Activated CD8-positive, alpha-beta memory T cell treated with anti-CD3 and anti-CD28 coated beads for 4 hours (primary cell): ENCODE measurements at regions not wholly inside any gene's neighbourhood (a gene's known extent, or its start where the extent isn't known, plus 50 kb on each side); places are given as distances from the start of the nearest gene placed in this dataset.

Source experiments
- DNase-seq, 2 donors: peaks; one replicate each; pipeline ENCODE4 v3.0.0-alpha.2; 2020; ENCODE audit warnings: low read depth in 2 of 2

- DNase-seq: no peak
These were observed 224.2 kb downstream of the CLIC5 start for GRCh38 chr6:45791211-45792168.

- DNase-seq: no peak
These were observed 226.4 kb downstream of the CLIC5 start for GRCh38 chr6:45789238-45789637.

- no peak for DNase-seq
These were observed 228.3 kb downstream of the CLIC5 start for GRCh38 chr6:45787384-45787783.

- no peak for DNase-seq
These were observed 229.3 kb downstream of the CLIC5 start for GRCh38 chr6:45786355-45786781.

GRCh38 chr6:45784250-45784649, 231.4 kb downstream of the CLIC5 start:
- DNase-seq: no peak

GRCh38 chr6:45783716-45784115, 231.9 kb downstream of the CLIC5 start:
- no peak for DNase-seq

GRCh38 chr6:45781890-45782289, 233.8 kb downstream of the CLIC5 start:
- no peak for DNase-seq

- DNase-seq: no peak
These were observed 235.1 kb downstream of the CLIC5 start for GRCh38 chr6:45780523-45780922.

GRCh38 chr6:45775026-45775697, 240.5 kb downstream of the CLIC5 start:
- DNase-seq: no peak

- no peak for DNase-seq
These were observed 241.8 kb downstream of the CLIC5 start for GRCh38 chr6:45773906-45774305.

- no peak for DNase-seq
These were observed 242.7 kb downstream of the CLIC5 start for GRCh38 chr6:45772886-45773495.

GRCh38 chr6:45772051-45772450, 243.6 kb downstream of the CLIC5 start:
- DNase-seq: no peak

- DNase-seq: no peak
These were observed 252.4 kb downstream of the CLIC5 start for GRCh38 chr6:45763281-45763680.

- DNase-seq: no peak
These were observed 256.2 kb downstream of the CLIC5 start for GRCh38 chr6:45759472-45759810.

GRCh38 chr6:45758787-45759471, 256.7 kb downstream of the CLIC5 start:
- DNase-seq: no peak

- no peak for DNase-seq
These were observed 258.1 kb downstream of the CLIC5 start for GRCh38 chr6:45757443-45758130.

GRCh38 chr6:45756606-45757005, 259.1 kb downstream of the CLIC5 start:
- no peak for DNase-seq

GRCh38 chr6:45754432-45754831, 261.2 kb downstream of the CLIC5 start:
- no peak for DNase-seq

GRCh38 chr6:45746046-45746445, 269.6 kb downstream of the CLIC5 start:
- no peak for DNase-seq

GRCh38 chr6:45743028-45743615, 272.5 kb downstream of the CLIC5 start:
- DNase-seq: no peak

GRCh38 chr6:45742591-45742990, 273.1 kb downstream of the CLIC5 start:
- no peak for DNase-seq
